Gastrocnemius medialis (tissue), 4 donors: ENCODE measurements at regions not wholly inside any gene's neighbourhood (a gene's known extent, or its start where the extent isn't known, plus 50 kb on each side); places are given as distances from the start of the nearest gene placed in this dataset.

ENCODE experiments used
- ATAC-seq, 2 donors: fragments of 150-250 bp; one replicate each; pipeline ENCODE4 v1.9.1; 2016
- DNase-seq, 2 donors: peaks; one replicate each; pipeline ENCODE4 v3.0.0-alpha.2; 2019
- H3K27ac ChIP-seq, 4 donors: fragments of 200-600 bp; sonication (generic); 1 replicate in 1 of 4; 2 replicates in 3 of 4; pipeline ENCODE4 v1.5.1; 2016 to 2018; ENCODE audit warnings: mild to moderate bottlenecking in 2 of 4, moderate library complexity in 1 of 4
- H3K27me3 ChIP-seq, 3 donors: fragments of 200-600 bp; sonication (generic) in 2 of 3; 1 replicate in 1 of 3; 2 replicates in 2 of 3; pipeline versions ENCODE4 v1.5.1 to v1.6.0; 2016 to 2019; ENCODE audit warnings: mild to moderate bottlenecking in 1 of 3, moderate library complexity in 1 of 3
- H3K36me3 ChIP-seq, 2 donors: fragments of 200-600 bp; sonication (generic) in 1 of 2; one replicate each; pipeline ENCODE4 v1.5.1; 2017 to 2018
- H3K4me1 ChIP-seq, 2 donors: fragments of 200-600 bp; sonication (generic) in 1 of 2; one replicate each; pipeline ENCODE4 v1.5.1; 2016 to 2017; ENCODE audit warnings: mild to moderate bottlenecking in 2 of 2
- H3K4me3 ChIP-seq, 4 donors: fragments of 200-600 bp; sonication (generic) in 3 of 4; 1 replicate in 1 of 4; 2 replicates in 3 of 4; pipeline ENCODE4 v1.5.1; 2016 to 2019; ENCODE audit warnings: mild to moderate bottlenecking in 2 of 4
- H3K9me3 ChIP-seq, 3 donors: fragments of 200-600 bp; sonication (generic) in 2 of 3; 1 replicate in 1 of 3; 2 replicates in 2 of 3; pipeline ENCODE4 v1.5.1; 2016 to 2019
- CTCF ChIP-seq, 5 experiments: fragments of 450-650 bp in 3 of 5; fragments of 200-600 bp in 2 of 5; sonication (generic) in 2 of 5; IDR thresholded peaks in 4 of 5; conservative IDR thresholded peaks in 1 of 5; 1 replicate in 4 of 5; 2 replicates in 1 of 5; pipeline ENCODE4 v1.5.1; 2016 to 2019; ENCODE audit warnings: antibody characterized with exemption in 5 of 5, mild to moderate bottlenecking in 3 of 5, moderate library complexity in 3 of 5
- POLR2A ChIP-seq, 2 donors: fragments of 450-650 bp; IDR thresholded peaks; one replicate each; pipeline ENCODE4 v1.6.1; 2017; ENCODE audit warnings: antibody characterized with exemption in 2 of 2, mild to moderate bottlenecking in 2 of 2, moderate library complexity in 2 of 2
- in situ Hi-C, 4 donors: fragments of 200-750 bp; cut with MboI; loops; one replicate each; pipeline versions ENCODE4 v1.15.0 to v1.8.0; 2017; ENCODE audit warnings: low sequenced_read_pairs in 4 of 4
- intact Hi-C: fragments of 100-400 bp; cut with DNase I; formaldehyde crosslinking; loops from one replicate; pipeline ENCODE4 v1.15.1; 2023; ENCODE audit warnings: low total_unique reads

GRCh38 chr17:70871180-70871818 is 702.0 kb downstream of the KCNJ2 start:
- intact Hi-C loops (no loop called here), in situ Hi-C loops (no loop called here)
- TF ChIP-seq POLR2A (IDR thresholded peaks at IDR 0.05): no peak
- TF ChIP-seq CTCF (IDR thresholded peaks at IDR 0.05 in 4 of 5, conservative IDR thresholded peaks at IDR 0.05 in 1 of 5): no peak
- H3K9me3 ChIP-seq: no peaks in the 10 kb centered on the region
- no peaks in the 10 kb centered on the region for H3K36me3 ChIP-seq
- H3K27ac ChIP-seq: no peak overlapping the region
- H3K4me3 ChIP-seq: no peak overlapping the region
- H3K4me1 ChIP-seq: no peaks in the 10 kb centered on the region
- DNase-seq (no peak), ATAC-seq (no peak)
- no peaks in the 10 kb centered on the region for H3K27me3 ChIP-seq

GRCh38 chr17:70872103-70872502 is 702.8 kb downstream of the KCNJ2 start:
- no peak overlapping the region for H3K27ac ChIP-seq
- no peaks in the 10 kb centered on the region for H3K36me3 ChIP-seq
- no peak for DNase-seq
- in situ Hi-C loops: no loop called here
- ATAC-seq: no peak
- H3K4me3 ChIP-seq: no peak overlapping the region
- H3K9me3 ChIP-seq: no peaks in the 10 kb centered on the region
- no peaks in the 10 kb centered on the region for H3K27me3 ChIP-seq
- TF ChIP-seq POLR2A (IDR thresholded peaks at IDR 0.05): no peak
- no peak for TF ChIP-seq CTCF (IDR thresholded peaks at IDR 0.05 in 4 of 5, conservative IDR thresholded peaks at IDR 0.05 in 1 of 5)
- H3K4me1 ChIP-seq: no peaks in the 10 kb centered on the region
- intact Hi-C loops: no loop called here

- no peak for ATAC-seq
- Histone ChIP-seq H3K9me3 (no peaks in the 10 kb centered on the region), H3K4me1 (no peaks in the 10 kb centered on the region), H3K36me3 (no peaks in the 10 kb centered on the region), H3K27me3 (no peaks in the 10 kb centered on the region), H3K4me3 (no peak overlapping the region), H3K27ac (no peak overlapping the region)
- TF ChIP-seq POLR2A (IDR thresholded peaks at IDR 0.05) (no peak), CTCF (IDR thresholded peaks at IDR 0.05 in 4 of 5, conservative IDR thresholded peaks at IDR 0.05 in 1 of 5) (no peak)
- in situ Hi-C loops (no loop called here), intact Hi-C loops (no loop called here)
- DNase-seq: no peak
Measured at GRCh38 chr17:70875729-70876310, 706.5 kb downstream of the KCNJ2 start.

GRCh38 chr17:70878879-70879278 is 709.5 kb downstream of the KCNJ2 start:
- Histone ChIP-seq H3K9me3 (no peaks in the 10 kb centered on the region), H3K4me1 (no peaks in the 10 kb centered on the region), H3K4me3 (no peak overlapping the region), H3K27ac (no peak overlapping the region), H3K36me3 (no peaks in the 10 kb centered on the region), H3K27me3 (no peaks in the 10 kb centered on the region)
- intact Hi-C loops: no loop called here
- ATAC-seq (no peak), DNase-seq (no peak)
- in situ Hi-C loops: no loop called here
- no peak for TF ChIP-seq CTCF (IDR thresholded peaks at IDR 0.05 in 4 of 5, conservative IDR thresholded peaks at IDR 0.05 in 1 of 5)

GRCh38 chr17:70879401-70879800 is 710.1 kb downstream of the KCNJ2 start:
- H3K36me3 ChIP-seq: no peaks in the 10 kb centered on the region
- DNase-seq: no peak
- no peak overlapping the region for H3K4me3 ChIP-seq
- no peak overlapping the region for H3K27ac ChIP-seq
- H3K27me3 ChIP-seq: no peaks in the 10 kb centered on the region
- ATAC-seq: no peak
- intact Hi-C loops (no loop called here), in situ Hi-C loops (no loop called here)
- no peaks in the 10 kb centered on the region for H3K9me3 ChIP-seq
- no peak for TF ChIP-seq CTCF (IDR thresholded peaks at IDR 0.05 in 4 of 5, conservative IDR thresholded peaks at IDR 0.05 in 1 of 5)
- no peak for TF ChIP-seq POLR2A (IDR thresholded peaks at IDR 0.05)
- H3K4me1 ChIP-seq: no peaks in the 10 kb centered on the region
